ENCODE measurements at regions not wholly inside any gene's neighbourhood (a gene's known extent, or its start where the extent isn't known, plus 50 kb on each side); places are given as distances from the start of the nearest gene placed in this dataset.

- no peak for DNase-seq (ENCODE audit: low spot score)
Observed at GRCh38 chr6:16976385-16977183, 125.3 kb upstream of the STMND1 start.

- no peak for DNase-seq (ENCODE audit: low spot score)
Observed at GRCh38 chr6:16974704-16975359, 127.0 kb upstream of the STMND1 start.

GRCh38 chr6:16974387-16974673 lies 127.5 kb upstream of the STMND1 start:
- no peak for DNase-seq (ENCODE audit: low spot score)

GRCh38 chr6:16973545-16974386 lies 128.1 kb upstream of the STMND1 start:
- no peak for DNase-seq (ENCODE audit: low spot score)

- no peak for DNase-seq (ENCODE audit: low spot score)
Observed at GRCh38 chr6:16973051-16973450, 128.8 kb upstream of the STMND1 start.

- DNase-seq (ENCODE audit: low spot score) = no peak
Observed at GRCh38 chr6:16972535-16972934, 129.3 kb upstream of the STMND1 start.

- no peak for DNase-seq (ENCODE audit: low spot score)
Observed at GRCh38 chr6:16969699-16970655, 131.9 kb upstream of the STMND1 start.

- no peak for DNase-seq (ENCODE audit: low spot score)
Observed at GRCh38 chr6:16968101-16968500, 133.7 kb upstream of the STMND1 start.

- DNase-seq (ENCODE audit: low spot score) = no peak
Observed at GRCh38 chr6:16967470-16967817, 134.4 kb upstream of the STMND1 start.

GRCh38 chr6:16966791-16967469 lies 134.9 kb upstream of the STMND1 start:
- DNase-seq (ENCODE audit: low spot score) = no peak

- no peak for DNase-seq (ENCODE audit: low spot score)
Observed at GRCh38 chr6:16965689-16966088, 136.2 kb upstream of the STMND1 start.

GRCh38 chr6:16964553-16965499 lies 137.0 kb upstream of the STMND1 start:
- DNase-seq (ENCODE audit: low spot score) = peak; percentile 50

- DNase-seq (ENCODE audit: low spot score) = no peak
Observed at GRCh38 chr6:16961577-16961976, 140.3 kb upstream of the STMND1 start.

GRCh38 chr6:16959789-16960188 lies 142.1 kb upstream of the STMND1 start:
- DNase-seq (ENCODE audit: low spot score) = no peak

GRCh38 chr6:16956361-16956760 lies 145.5 kb upstream of the STMND1 start:
- DNase-seq (ENCODE audit: low spot score) = no peak

GRCh38 chr6:16955899-16956298 lies 146.0 kb upstream of the STMND1 start:
- DNase-seq (ENCODE audit: low spot score) = no peak

GRCh38 chr6:16953905-16954304 lies 147.9 kb upstream of the STMND1 start:
- no peak for DNase-seq (ENCODE audit: low spot score)

GRCh38 chr6:16953446-16953845 lies 148.4 kb upstream of the STMND1 start:
- no peak for DNase-seq (ENCODE audit: low spot score)

GRCh38 chr6:16950825-16951495 lies 150.9 kb upstream of the STMND1 start:
- DNase-seq (ENCODE audit: low spot score) = no peak

- DNase-seq (ENCODE audit: low spot score) = no peak
Observed at GRCh38 chr6:16950302-16950701, 151.5 kb upstream of the STMND1 start.
